GM18870 (cell line): ENCODE measurements at regions not wholly inside any gene's neighbourhood (a gene's known extent, or its start where the extent isn't known, plus 50 kb on each side); places are given as distances from the start of the nearest gene placed in this dataset.

Source experiments
- ATAC-seq: cut with Tn5 transposase; IDR thresholded peaks from one replicate; pipeline ENCODE4 v1.9.1; 2021; ENCODE audit warnings: moderate library complexity; ENCODE audit not compliant: unreplicated experiment

GRCh38 chr12:77435446-77436091, 370.2 kb upstream of the E2F7 start:
- no peak for ATAC-seq

- ATAC-seq, result no peak
These were observed 368.4 kb upstream of the E2F7 start for GRCh38 chr12:77433799-77434198.

- ATAC-seq, result no peak
These were observed 364.1 kb upstream of the E2F7 start for GRCh38 chr12:77429426-77429825.

- ATAC-seq, result no peak
These were observed 355.8 kb upstream of the E2F7 start for GRCh38 chr12:77421152-77421551.

GRCh38 chr12:77409551-77409950, 344.2 kb upstream of the E2F7 start:
- no peak for ATAC-seq

- no peak for ATAC-seq
These were observed 342.6 kb upstream of the E2F7 start for GRCh38 chr12:77407931-77408330.

- no peak for ATAC-seq
These were observed 341.0 kb upstream of the E2F7 start for GRCh38 chr12:77406219-77406905.

- ATAC-seq, result no peak
These were observed 337.3 kb upstream of the E2F7 start for GRCh38 chr12:77402716-77403115.

GRCh38 chr12:77401770-77402081, 336.4 kb upstream of the E2F7 start:
- ATAC-seq, result no peak

DNA sequence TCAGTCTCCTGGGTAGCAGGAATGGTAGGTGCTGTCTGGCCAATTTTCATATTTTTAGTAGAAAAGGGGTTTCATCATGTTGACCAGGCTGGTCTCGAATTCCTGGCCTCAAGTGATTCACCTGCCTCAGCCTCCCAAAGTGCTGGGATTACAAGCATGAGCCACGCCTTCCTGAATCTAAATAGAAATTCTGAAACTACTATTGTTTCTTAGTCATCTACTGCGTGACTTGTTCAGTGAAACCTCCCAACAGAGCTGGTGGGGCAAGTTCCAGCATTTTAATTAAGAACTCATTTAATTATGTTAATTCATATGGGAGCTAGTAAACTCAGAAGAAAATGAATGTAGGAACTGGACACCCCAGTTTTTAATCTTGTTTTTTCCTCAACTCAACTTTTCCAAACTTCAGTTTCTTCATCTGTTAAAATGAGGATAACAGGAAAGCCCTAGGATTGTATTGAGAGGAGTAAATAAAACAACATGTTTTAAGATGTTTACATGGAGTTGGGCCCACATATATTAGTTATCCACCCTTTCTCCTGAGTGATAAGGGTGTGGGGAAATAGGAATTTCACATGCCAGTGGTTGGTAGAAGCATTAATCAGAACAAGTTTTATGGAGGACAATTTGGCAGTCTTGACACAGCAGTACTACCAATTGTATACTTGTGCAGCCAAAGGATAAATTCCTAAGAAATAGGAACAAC, 335.8 kb upstream of the E2F7 start:
- ATAC-seq, result no peak

DNA sequence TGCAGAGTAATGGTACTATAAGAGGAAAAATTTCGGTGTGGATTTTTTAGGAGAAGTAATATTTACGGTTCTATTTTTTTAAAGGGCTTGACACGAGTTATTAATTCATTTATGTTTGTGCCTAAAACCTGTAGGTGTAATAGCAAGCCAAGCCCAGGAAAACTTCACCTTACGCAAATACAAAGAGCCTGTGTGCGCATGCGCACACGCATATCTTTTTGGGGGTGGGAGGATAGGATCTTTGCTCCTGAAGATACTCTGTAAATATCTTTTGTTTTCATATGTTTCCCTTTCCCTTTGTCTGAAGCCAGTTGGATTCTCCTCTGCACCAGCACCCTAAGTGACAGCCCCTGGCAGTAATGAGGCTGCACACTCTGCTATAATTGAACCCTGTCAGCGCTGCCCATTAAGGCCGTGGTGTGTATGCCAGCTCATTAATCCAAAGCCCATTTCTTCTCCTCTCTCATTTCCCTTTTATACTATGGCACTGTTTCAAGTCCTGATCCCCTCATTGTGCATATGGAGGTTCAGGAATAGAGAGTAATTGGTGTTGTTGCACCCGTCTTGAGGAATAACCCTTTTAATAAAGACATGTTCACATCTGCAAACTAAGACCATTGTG, 327.2 kb upstream of the E2F7 start:
- no peak for ATAC-seq

DNA sequence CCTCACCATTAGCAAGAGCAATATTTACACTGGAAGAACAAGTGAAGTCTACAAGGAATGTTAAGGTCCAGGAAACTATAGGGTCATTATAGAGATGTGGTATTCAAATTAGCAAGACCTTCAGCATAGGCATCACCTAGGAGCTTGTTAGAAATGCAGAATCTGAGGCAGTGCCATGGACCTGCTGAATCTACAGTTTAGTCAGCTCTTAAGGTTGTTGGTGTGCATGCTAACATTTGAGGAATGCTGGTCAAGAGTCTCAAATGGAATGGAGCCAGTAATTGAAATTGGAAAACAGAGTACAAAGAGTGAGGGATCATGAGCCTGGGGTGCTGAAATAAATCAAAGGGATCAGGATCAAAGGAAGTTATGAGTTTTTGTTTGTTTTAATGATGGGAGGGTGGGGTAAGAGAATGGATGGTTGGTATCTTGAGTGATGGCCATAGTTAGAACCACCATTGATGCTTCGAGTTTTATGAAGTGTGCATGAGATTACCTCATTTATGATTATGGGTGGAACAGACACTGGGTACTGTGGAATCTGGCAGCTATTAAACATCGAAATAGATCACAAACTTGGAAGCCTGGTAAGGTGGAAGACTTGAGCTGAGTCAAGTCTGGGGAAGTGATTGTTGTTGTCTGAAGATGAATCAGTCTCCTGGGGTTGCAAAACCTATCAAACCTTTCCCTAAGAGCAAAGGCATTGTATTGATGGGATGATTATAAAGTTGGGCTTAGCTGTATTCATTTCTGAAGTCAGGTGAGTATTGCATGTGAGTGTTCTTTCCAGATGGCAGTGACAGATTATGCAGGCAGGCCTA, 323.3 kb upstream of the E2F7 start:
- ATAC-seq, result no peak

GRCh38 chr12:77387671-77388070, 322.3 kb upstream of the E2F7 start:
- ATAC-seq, result no peak

DNA sequence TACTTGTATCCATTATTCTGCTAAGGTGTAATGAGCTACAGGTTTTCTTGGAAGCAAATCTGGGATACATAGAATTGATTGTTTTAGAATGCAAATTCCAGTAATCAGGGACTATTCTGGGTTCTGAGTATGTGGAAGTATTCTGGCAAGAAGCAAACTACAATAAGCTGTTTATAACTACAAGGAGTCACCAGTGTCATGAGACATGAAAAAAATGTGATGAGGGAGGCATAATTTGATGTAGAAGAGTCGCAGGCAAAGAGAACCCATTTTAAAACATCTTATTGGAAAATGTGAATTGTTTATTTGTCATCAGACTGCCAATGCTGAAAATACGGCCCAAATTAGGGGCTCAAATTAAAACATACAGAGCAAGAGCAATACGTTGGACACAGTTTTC, 321.8 kb upstream of the E2F7 start:
- ATAC-seq, result no peak

GRCh38 chr12:77384941-77385340, 319.6 kb upstream of the E2F7 start:
- no peak for ATAC-seq

- no peak for ATAC-seq
These were observed 316.9 kb upstream of the E2F7 start for GRCh38 chr12:77382096-77382742.

DNA sequence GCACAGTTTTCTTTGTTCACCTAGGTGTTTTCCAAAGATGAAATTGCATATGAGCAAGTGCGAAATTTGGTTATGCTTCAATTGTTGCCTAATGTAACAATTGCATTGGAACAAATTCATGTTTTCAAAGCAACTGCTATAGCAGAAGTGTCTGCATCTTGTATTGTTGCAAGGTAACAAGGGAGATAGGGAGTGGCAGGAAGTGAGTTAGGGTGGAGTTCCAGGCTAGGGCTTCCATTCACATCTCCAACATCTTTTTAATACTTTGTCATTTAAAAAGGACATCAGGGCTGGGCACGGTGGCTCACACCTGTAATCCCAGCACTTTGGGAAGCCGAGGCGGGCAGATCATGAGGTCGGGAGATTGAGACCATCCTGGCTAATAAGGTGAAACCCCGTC, 312.3 kb upstream of the E2F7 start:
- ATAC-seq, result no peak

DNA sequence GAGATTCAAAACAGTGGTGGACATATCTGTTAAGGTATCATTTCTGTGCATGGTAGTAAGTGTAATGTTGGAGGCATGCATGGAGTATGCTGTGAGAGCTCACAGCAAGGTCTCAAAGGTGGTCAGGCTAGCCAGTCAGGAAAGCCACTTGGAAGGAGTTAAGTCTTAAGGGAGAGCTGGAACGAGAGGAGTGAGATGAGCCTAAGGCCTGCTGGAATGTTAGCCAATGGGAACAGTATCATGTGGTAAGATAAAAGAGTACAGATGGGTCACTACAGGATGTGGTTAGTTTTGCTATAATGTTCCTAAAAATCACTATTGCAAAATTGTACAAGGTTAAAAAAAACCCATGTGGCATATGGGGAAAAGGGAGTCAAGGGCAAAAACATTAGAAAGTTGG, 311.7 kb upstream of the E2F7 start:
- ATAC-seq, result no peak

DNA sequence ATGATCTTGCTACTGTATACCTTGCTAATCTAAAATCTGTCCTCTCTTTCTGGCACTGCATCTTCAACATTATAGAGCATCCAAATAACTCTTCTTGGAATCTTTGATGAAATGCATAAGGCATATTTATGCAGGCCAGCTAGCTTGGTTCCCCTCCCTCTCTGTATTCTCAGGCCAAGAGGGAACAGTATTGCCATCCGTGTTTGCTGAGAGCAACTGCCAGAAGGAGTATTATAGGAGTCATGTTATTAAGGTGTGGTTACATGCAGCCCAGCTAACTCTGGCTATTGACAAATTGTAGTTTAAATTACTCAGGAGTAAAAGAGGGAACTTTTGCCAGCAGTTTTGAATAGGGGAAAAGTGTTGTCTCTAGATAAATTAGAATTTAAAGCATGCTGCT, 309.3 kb upstream of the E2F7 start:
- no peak for ATAC-seq

GRCh38 chr12:77372494-77372893, 307.1 kb upstream of the E2F7 start:
- no peak for ATAC-seq

- no peak for ATAC-seq
These were observed 306.7 kb upstream of the E2F7 start for GRCh38 chr12:77372026-77372425.
